OCI-LY7 (cell line): ENCODE measurements at regions not wholly inside any gene's neighbourhood (a gene's known extent, or its start where the extent isn't known, plus 50 kb on each side); places are given as distances from the start of the nearest gene placed in this dataset.

ENCODE experiments used
- EZH2phosphoT487 ChIP-seq: fragments of 200-600 bp; sonication (generic); IDR thresholded peaks from 2 replicates; pipeline ENCODE4 v1.6.1; 2018; ENCODE audit warnings: low read depth, borderline replicate concordance, mild to moderate bottlenecking, mixed run types, antibody characterized with exemption, low read length, moderate library complexity, mixed read lengths
- TF ChIP-seq, protein P1 (sequence below): fragments of 200-600 bp; sonication (generic); conservative IDR thresholded peaks from 2 replicates; pipeline ENCODE4 v1.5.1; 2014; ENCODE audit warnings: mild to moderate bottlenecking, antibody characterized with exemption, low read length, moderate library complexity, mixed read lengths

DNA sequence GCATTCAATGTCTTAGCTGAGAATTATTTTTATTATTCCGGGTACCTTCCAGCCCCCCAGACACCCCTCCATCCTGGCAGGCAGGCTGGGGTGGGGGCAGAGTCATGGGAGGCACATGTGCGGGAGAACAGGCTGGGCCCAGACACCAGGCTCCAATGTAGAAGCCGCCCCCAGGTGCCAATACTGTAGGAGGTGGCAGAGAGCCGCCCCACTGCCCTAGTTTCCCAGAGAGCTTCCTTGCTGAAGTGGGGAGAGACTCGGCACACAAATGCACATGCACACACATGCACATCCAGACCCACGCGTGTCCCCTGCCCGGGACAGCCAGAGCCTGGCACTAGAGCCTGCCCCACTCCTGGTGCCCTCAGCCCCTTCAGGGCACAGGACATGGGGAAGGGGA is 98.4 kb upstream of the LINGO1 start:
- TF ChIP-seq, protein P1, sequence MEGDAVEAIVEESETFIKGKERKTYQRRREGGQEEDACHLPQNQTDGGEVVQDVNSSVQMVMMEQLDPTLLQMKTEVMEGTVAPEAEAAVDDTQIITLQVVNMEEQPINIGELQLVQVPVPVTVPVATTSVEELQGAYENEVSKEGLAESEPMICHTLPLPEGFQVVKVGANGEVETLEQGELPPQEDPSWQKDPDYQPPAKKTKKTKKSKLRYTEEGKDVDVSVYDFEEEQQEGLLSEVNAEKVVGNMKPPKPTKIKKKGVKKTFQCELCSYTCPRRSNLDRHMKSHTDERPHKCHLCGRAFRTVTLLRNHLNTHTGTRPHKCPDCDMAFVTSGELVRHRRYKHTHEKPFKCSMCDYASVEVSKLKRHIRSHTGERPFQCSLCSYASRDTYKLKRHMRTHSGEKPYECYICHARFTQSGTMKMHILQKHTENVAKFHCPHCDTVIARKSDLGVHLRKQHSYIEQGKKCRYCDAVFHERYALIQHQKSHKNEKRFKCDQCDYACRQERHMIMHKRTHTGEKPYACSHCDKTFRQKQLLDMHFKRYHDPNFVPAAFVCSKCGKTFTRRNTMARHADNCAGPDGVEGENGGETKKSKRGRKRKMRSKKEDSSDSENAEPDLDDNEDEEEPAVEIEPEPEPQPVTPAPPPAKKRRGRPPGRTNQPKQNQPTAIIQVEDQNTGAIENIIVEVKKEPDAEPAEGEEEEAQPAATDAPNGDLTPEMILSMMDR, result no peak
- TF ChIP-seq EZH2phosphoT487, result no peak
